HG03135 (cell line): ENCODE measurements at regions not wholly inside any gene's neighbourhood (a gene's known extent, or its start where the extent isn't known, plus 50 kb on each side); places are given as distances from the start of the nearest gene placed in this dataset.

Experiments used
- ATAC-seq: cut with Tn5 transposase; IDR thresholded peaks from one replicate; pipeline ENCODE4 v1.9.1; 2021; ENCODE audit warnings: mild to moderate bottlenecking, moderate library complexity; ENCODE audit not compliant: unreplicated experiment

- ATAC-seq = no peak
These were observed 171.5 kb upstream of the SIX2 start for GRCh38 chr2:45180779-45181178.

GRCh38 chr2:45180033-45180746, 170.9 kb upstream of the SIX2 start:
- no peak for ATAC-seq

- ATAC-seq = no peak
These were observed 169.6 kb upstream of the SIX2 start for GRCh38 chr2:45178854-45179253.

DNA sequence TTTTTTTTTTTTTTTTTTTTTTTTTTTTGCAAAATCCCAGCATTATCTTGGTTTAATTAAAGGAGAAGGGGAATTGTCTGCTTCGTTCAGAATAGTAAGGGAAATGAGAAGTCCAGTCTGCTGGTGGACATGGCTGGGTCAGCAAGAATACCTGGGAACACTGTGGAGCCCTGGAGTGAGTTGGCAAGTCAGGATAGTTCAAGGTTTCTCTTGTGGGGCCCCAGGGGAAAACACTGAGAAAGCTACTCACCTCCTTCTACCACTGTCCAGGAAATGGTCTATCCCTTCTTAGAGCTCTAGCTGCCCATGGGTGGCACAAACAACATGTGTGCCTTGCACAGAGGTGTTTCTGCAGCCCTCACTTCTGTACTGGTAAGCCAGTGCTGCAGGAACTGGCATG, 169.1 kb upstream of the SIX2 start:
- no peak for ATAC-seq

DNA sequence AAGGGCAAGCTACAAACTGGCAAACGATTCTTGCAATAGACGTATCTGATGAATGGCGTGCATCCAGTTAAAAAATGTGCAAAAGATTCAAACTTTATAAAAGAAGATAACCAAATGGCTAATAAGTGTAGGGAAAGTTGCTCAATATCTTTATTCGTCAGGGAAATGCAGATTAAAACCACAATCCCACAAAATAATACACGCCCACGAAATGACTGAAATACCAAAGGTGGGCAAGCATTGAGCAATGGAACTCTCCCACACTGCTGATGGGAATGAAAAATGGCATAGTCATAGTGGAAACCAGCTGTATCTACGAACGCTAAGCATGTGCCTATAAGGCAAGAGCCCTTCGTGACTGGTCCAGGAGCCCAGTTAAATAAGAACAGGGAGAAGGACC, 168.6 kb upstream of the SIX2 start:
- no peak for ATAC-seq

GRCh38 chr2:45176390-45176789, 167.1 kb upstream of the SIX2 start:
- no peak for ATAC-seq

DNA sequence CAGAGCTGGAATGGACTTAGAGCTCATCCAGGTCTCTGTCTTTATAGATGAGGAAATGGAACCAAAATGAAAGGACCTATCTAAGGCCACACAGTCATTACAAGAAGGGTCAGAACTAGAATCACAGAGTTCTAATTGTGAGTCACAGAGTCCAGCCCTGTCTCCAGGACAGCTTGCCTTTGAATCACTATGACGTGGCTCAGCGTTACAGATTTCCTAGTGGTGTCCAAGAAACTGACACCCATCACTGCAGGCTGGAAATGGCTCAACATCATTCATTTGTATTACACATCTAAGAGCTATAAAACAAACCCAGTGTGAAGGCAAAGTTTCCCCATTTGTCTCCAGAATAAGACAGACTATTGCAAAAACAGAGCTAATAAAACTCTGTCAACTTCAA, 164.3 kb upstream of the SIX2 start:
- no peak for ATAC-seq

- ATAC-seq = no peak
These were observed 163.6 kb upstream of the SIX2 start for GRCh38 chr2:45172760-45173392.

- ATAC-seq = no peak
These were observed 162.9 kb upstream of the SIX2 start for GRCh38 chr2:45172142-45172541.

DNA sequence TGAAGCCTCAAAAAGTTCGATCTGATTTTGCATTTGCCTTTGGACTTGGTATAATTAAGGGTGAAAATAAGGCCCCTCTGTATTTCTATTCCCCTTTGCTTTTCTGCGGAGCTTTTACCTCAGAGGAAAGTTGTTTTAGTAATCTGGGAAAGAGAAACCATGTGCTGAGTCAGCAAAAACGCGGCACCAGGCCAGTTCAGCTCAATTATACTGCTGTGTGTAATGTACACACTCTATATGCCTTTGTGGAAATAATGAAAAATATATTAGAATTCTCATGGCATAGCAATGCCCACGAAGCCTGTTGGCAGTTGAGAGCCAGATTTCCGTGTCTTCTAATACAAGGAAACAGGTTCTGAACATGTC, 161.9 kb upstream of the SIX2 start:
- ATAC-seq = no peak

DNA sequence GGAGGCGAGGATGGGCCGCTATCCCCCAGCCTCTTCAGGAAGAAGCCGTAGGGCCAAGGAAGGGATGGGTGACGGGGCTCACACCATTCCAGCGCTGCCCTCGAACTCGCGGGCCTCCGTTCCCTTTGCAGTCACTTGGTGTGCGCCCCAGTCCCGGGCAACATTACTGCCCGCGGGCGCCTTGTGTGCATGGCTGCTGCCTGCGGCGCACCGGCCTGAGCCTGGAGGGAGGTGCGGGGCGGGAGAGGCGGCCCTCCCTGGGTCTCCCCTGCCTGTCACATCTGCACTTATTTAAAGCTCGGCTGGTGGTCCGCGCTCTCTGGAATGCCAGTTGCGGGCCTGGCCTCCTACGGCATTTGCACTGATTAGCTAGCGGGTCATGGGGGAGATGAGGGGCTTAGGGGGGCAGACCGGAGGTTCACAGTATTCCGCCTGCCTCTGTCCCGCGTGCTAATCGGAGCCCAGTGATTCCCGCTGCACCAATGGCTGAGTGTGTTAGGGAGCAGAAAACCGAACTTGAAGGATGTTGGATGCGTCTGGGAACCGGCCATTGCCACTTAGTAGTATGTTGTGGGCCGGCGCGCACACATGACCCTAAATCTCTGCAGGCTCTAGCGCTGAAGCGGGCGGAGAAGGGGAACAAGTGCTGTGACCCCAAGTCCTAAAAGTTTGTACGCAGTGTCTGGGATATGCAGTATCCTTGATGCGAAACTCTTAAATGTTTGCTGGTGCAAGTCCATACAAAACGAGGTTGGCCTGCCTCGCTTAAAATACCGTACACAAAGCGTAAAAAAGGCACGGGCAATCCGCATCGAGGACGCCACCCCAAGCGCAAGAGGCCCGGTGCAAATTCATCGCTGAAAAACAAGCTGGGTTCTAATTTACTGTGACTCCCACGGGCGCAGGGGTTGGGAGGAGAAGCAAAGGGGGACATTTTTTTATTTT, 161.2 kb upstream of the SIX2 start:
- ATAC-seq = no peak

- ATAC-seq = no peak
These were observed 160.3 kb upstream of the SIX2 start for GRCh38 chr2:45169339-45170190.

DNA sequence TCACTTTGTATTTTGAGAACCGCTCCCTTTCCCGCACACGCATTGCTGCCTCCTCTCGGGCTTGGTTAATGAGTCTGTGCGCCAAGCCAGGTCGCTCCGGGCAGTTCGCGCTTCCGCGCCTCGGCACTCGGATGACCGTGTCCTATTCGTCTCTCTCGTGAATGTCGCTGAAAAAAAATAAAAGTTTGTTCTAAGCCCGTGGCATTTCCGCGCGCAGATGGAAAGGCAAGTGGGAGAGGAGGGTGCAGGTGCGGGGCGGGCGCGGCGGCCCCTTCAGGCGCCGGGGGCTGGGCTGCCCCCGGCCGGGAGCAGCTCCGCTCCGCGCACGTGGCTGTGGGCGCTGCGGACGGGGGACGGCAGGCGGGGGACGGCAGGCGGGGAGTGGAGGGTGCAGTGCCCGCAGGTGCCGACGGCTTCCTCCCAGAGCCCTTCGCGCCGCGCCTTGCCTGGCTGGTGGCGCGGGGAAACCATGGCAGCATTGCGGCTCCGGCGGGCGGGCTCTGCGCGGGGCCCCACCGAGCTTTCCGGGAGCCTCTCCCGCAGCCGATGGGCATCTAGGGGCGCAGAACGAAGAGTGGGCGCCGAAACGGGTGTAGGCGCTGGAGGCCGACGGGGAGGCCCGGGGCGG, 159.6 kb upstream of the SIX2 start:
- ATAC-seq = no peak

GRCh38 chr2:45167920-45168629, 158.8 kb upstream of the SIX2 start:
- ATAC-seq = no peak

- no peak for ATAC-seq
These were observed 157.1 kb upstream of the SIX2 start for GRCh38 chr2:45166229-45166890.

- ATAC-seq = no peak
These were observed 153.5 kb upstream of the SIX2 start for GRCh38 chr2:45162711-45163110.

GRCh38 chr2:45156605-45157004, 147.4 kb upstream of the SIX2 start:
- no peak for ATAC-seq

- ATAC-seq = no peak
These were observed 145.4 kb upstream of the SIX2 start for GRCh38 chr2:45154606-45155155.

GRCh38 chr2:45154144-45154543, 144.9 kb upstream of the SIX2 start:
- ATAC-seq = no peak
